Neuronal stem cell (in vitro differentiated cells): ENCODE measurements at regions not wholly inside any gene's neighbourhood (a gene's known extent, or its start where the extent isn't known, plus 50 kb on each side); places are given as distances from the start of the nearest gene placed in this dataset.
A peak's percentile ranks its signal among the peaks of the same experiment; 100 is the strongest.

Source experiments
- DNase-seq: peaks from one replicate; pipeline ENCODE4 v3.0.0-alpha.2; 2013; ENCODE audit warnings: low spot score
- H2AFZ ChIP-seq: one replicate; pipeline ENCODE4 v1.6.1; 2013; ENCODE audit warnings: mild to moderate bottlenecking, low read length, inconsistent platforms
- H2AK5ac ChIP-seq: 2 replicates; pipeline ENCODE4 v1.6.1; 2013; ENCODE audit warnings: low read depth, mild to moderate bottlenecking, inconsistent platforms, low read length, moderate library complexity, mixed read lengths
- H2BK120ac ChIP-seq: 2 replicates; pipeline ENCODE4 v1.6.1; 2013; ENCODE audit warnings: low read depth, mild to moderate bottlenecking, inconsistent platforms, low read length, moderate library complexity, mixed read lengths
- H2BK12ac ChIP-seq: one replicate; pipeline ENCODE4 v1.6.1; 2013; ENCODE audit warnings: low read length, inconsistent platforms
- H2BK15ac ChIP-seq: 2 replicates; pipeline ENCODE4 v1.6.1; 2013; ENCODE audit warnings: mild to moderate bottlenecking, low read length, inconsistent platforms, mixed read lengths
- H2BK5ac ChIP-seq: one replicate; pipeline ENCODE4 v1.6.1; 2013; ENCODE audit warnings: inconsistent platforms, mild to moderate bottlenecking, low read length, moderate library complexity
- H3K14ac ChIP-seq: one replicate; pipeline ENCODE4 v1.6.1; 2013; ENCODE audit warnings: low read length, inconsistent platforms
- H3K18ac ChIP-seq: 2 replicates; pipeline ENCODE4 v1.6.1; 2013; ENCODE audit warnings: low read length, inconsistent platforms
- H3K23ac ChIP-seq: 2 replicates; pipeline ENCODE4 v1.6.1; 2013; ENCODE audit warnings: low read depth, mild to moderate bottlenecking, mixed read lengths, low read length, inconsistent platforms; ENCODE audit not compliant: poor library complexity
- H3K27ac ChIP-seq: replicated peaks from 3 replicates; pipeline ENCODE4 v1.5.1; 2013; ENCODE audit warnings: low read length, inconsistent platforms
- H3K27me3 ChIP-seq, 3 experiments: 2 replicates each; pipeline ENCODE4 v1.6.1; 2013; ENCODE audit warnings: low read length in 3 of 3, mild to moderate bottlenecking in 2 of 3, inconsistent platforms in 1 of 3, low read depth in 1 of 3, mixed read lengths in 1 of 3, moderate library complexity in 1 of 3; ENCODE audit not compliant: control insufficient read depth in 3 of 3, insufficient read depth in 3 of 3
- H3K36me3 ChIP-seq, 2 donors: replicated peaks in 1 of 2; 2 replicates each; pipeline ENCODE4 v1.6.1; 2013; ENCODE audit warnings: low read length in 2 of 2; ENCODE audit not compliant: control insufficient read depth in 2 of 2, insufficient read depth in 2 of 2
- H3K4ac ChIP-seq: 2 replicates; pipeline ENCODE4 v1.6.1; 2013; ENCODE audit warnings: inconsistent platforms, mild to moderate bottlenecking, low read length, moderate library complexity
- H3K4me1 ChIP-seq, 2 donors: 1 replicate in 1 of 2; 2 replicates in 1 of 2; pipeline ENCODE4 v1.6.1; 2013; ENCODE audit warnings: low read length in 2 of 2, low read depth in 1 of 2; ENCODE audit not compliant: control insufficient read depth in 2 of 2, insufficient read depth in 1 of 2
- H3K4me2 ChIP-seq: one replicate; pipeline ENCODE4 v1.6.1; 2013; ENCODE audit warnings: mild to moderate bottlenecking, low read length, inconsistent platforms; ENCODE audit not compliant: insufficient read depth, poor library complexity, severe bottlenecking
- H3K4me3 ChIP-seq, 2 donors: 2 replicates each; pipeline ENCODE4 v1.5.1; 2013; ENCODE audit warnings: low read length in 2 of 2, mild to moderate bottlenecking in 2 of 2, inconsistent platforms in 1 of 2, moderate library complexity in 1 of 2
- H3K79me1 ChIP-seq: one replicate; pipeline ENCODE4 v1.6.1; 2013; ENCODE audit warnings: low read depth, mild to moderate bottlenecking, inconsistent platforms, low read length, moderate library complexity
- H3K9ac ChIP-seq: one replicate; pipeline ENCODE4 v1.6.1; 2013; ENCODE audit warnings: mild to moderate bottlenecking, low read depth, low read length, inconsistent platforms; ENCODE audit not compliant: poor library complexity
- H3K9me3 ChIP-seq, 2 donors: replicated peaks in 1 of 2; 2 replicates each; pipeline versions ENCODE3 to v1.6.1; 2013; ENCODE audit warnings: low read length in 2 of 2, mild to moderate bottlenecking in 2 of 2, inconsistent platforms in 1 of 2, low read depth in 1 of 2, mixed read lengths in 1 of 2, moderate library complexity in 1 of 2; ENCODE audit not compliant: control insufficient read depth in 2 of 2, insufficient read depth in 1 of 2
- H4K8ac ChIP-seq: one replicate; pipeline ENCODE4 v1.6.1; 2013; ENCODE audit warnings: low read depth, mild to moderate bottlenecking, inconsistent platforms, low read length, moderate library complexity
- H4K91ac ChIP-seq: one replicate; pipeline ENCODE4 v1.6.1; 2013; ENCODE audit warnings: low read length, low read depth, mild to moderate bottlenecking, inconsistent platforms; ENCODE audit not compliant: poor library complexity
- WGBS, 2 donors: extraction: QIAGEN DNeasy Blood & Tissue Kit; methylation state at CpG; one replicate each; pipeline ENCODE4 v1.1.7; 2013; ENCODE audit warnings: missing lambda C conversion rate in 2 of 2, mixed read lengths in 1 of 2; ENCODE audit not compliant: insufficient read length in 2 of 2, insufficient replicate concordance in 1 of 2; ENCODE audit errors: extremely low coverage in 2 of 2; 5-methylcytosine and 5-hydroxymethylcytosine counted together

GRCh38 chr2:165033402-165033801 lies 78.1 kb upstream of the SLC38A11 start:
- no peak overlapping the region for H2AFZ ChIP-seq
- no peak overlapping the region for H4K8ac ChIP-seq
- no peak overlapping the region for H3K14ac ChIP-seq
- no peaks in the 10 kb centered on the region for H3K9me3 ChIP-seq
- no peak for DNase-seq
- no peaks in the 10 kb centered on the region for H3K79me1 ChIP-seq
- H4K91ac ChIP-seq = no peak overlapping the region
- H2AK5ac ChIP-seq = no peak overlapping the region
- H3K27ac ChIP-seq = no peak overlapping the region
- no peaks in the 10 kb centered on the region for H3K27me3 ChIP-seq
- WGBS, 2 donors = no CpG with 5 or more reads among the region's 2 CpGs
- no peak overlapping the region for H3K9ac ChIP-seq
- no peak overlapping the region for H3K4me2 ChIP-seq
- no peak overlapping the region for H2BK12ac ChIP-seq
- H3K4ac ChIP-seq = no peak overlapping the region
- H3K23ac ChIP-seq = no peak overlapping the region
- no peak overlapping the region for H2BK15ac ChIP-seq
- H3K18ac ChIP-seq = no peak overlapping the region
- H2BK5ac ChIP-seq = no peak overlapping the region
- no peak overlapping the region for H2BK120ac ChIP-seq
- no peak overlapping the region for H3K4me3 ChIP-seq
- no peaks in the 10 kb centered on the region for H3K4me1 ChIP-seq
- no peaks in the 10 kb centered on the region for H3K36me3 ChIP-seq

- DNase-seq = no peak
- no peak overlapping the region for H3K23ac ChIP-seq
- H3K18ac ChIP-seq = no peak overlapping the region
- H3K4me2 ChIP-seq = no peak overlapping the region
- no peak overlapping the region for H3K4ac ChIP-seq
- no peaks in the 10 kb centered on the region for H3K27me3 ChIP-seq
- H3K79me1 ChIP-seq = no peaks in the 10 kb centered on the region
- no peak overlapping the region for H4K91ac ChIP-seq
- no peak overlapping the region for H4K8ac ChIP-seq
- H2BK5ac ChIP-seq = no peak overlapping the region
- H3K9me3 ChIP-seq = no peaks in the 10 kb centered on the region
- no peak overlapping the region for H3K14ac ChIP-seq
- H3K27ac ChIP-seq = no peak overlapping the region
- H2AK5ac ChIP-seq = no peak overlapping the region
- H2BK12ac ChIP-seq = no peak overlapping the region
- no peak overlapping the region for H3K9ac ChIP-seq
- no peak overlapping the region for H2AFZ ChIP-seq
- H3K36me3 ChIP-seq = no peaks in the 10 kb centered on the region
- no peak overlapping the region for H3K4me3 ChIP-seq
- no peaks in the 10 kb centered on the region for H3K4me1 ChIP-seq
- H2BK15ac ChIP-seq = no peak overlapping the region
- WGBS, 2 donors = no CpG with 5 or more reads among the region's 2 CpGs
- H2BK120ac ChIP-seq = no peak overlapping the region
Observed at GRCh38 chr2:165032559-165032958, 77.2 kb upstream of the SLC38A11 start.

GRCh38 chr2:165024199-165024598 lies 68.9 kb upstream of the SLC38A11 start:
- Histone ChIP-seq H3K27ac (no peak overlapping the region), H3K4me1 (no peaks in the 10 kb centered on the region), H3K36me3 (no peaks in the 10 kb centered on the region), H2AK5ac (no peak overlapping the region), H4K91ac (no peak overlapping the region), H3K27me3 (no peaks in the 10 kb centered on the region), H2AFZ (no peak overlapping the region), H3K4ac (no peak overlapping the region), H2BK12ac (no peak overlapping the region), H2BK15ac (no peak overlapping the region), H3K4me2 (no peak overlapping the region), H3K79me1 (no peaks in the 10 kb centered on the region), H2BK120ac (no peak overlapping the region), H2BK5ac (no peak overlapping the region), H3K23ac (no peak overlapping the region), H3K18ac (no peak overlapping the region), H3K4me3 (no peak overlapping the region), H4K8ac (no peak overlapping the region), H3K9ac (no peak overlapping the region), H3K14ac (no peak overlapping the region), H3K9me3 (no peaks in the 10 kb centered on the region)
- whole genome bisulfite sequencing, 2 donors = no CpG with 5 or more reads among the region's 3 CpGs
- no peak for DNase-seq

GRCh38 chr2:165022781-165023180 lies 67.5 kb upstream of the SLC38A11 start:
- no peak overlapping the region for H3K4me3 ChIP-seq

More at GRCh38 chr2:165022781-165023180, 67.5 kb upstream of the SLC38A11 start:
- H3K18ac ChIP-seq = no peak overlapping the region
- H3K27ac ChIP-seq = no peak overlapping the region
- no peak overlapping the region for H4K91ac ChIP-seq
- no peak overlapping the region for H3K4me2 ChIP-seq
- no CpG with 5 or more reads among the region's 6 CpGs for WGBS, 2 donors
- H4K8ac ChIP-seq = no peak overlapping the region
- H3K4me1 ChIP-seq = peaks cover 5 to 10% of the 10 kb centered on the region in 2 donors
- DNase-seq = no peak
- no peak overlapping the region for H2BK5ac ChIP-seq
- H2BK12ac ChIP-seq = no peak overlapping the region
- no peaks in the 10 kb centered on the region for H3K79me1 ChIP-seq
- H3K23ac ChIP-seq = no peak overlapping the region
- H3K14ac ChIP-seq = peak overlapping the region; percentile 56
- H3K9me3 ChIP-seq = no peaks in the 10 kb centered on the region
- no peak overlapping the region for H2AFZ ChIP-seq
- H2BK15ac ChIP-seq = no peak overlapping the region
- no peak overlapping the region for H3K9ac ChIP-seq
- no peak overlapping the region for H2BK120ac ChIP-seq
- H3K36me3 ChIP-seq = no peaks in the 10 kb centered on the region
- no peaks in the 10 kb centered on the region for H3K27me3 ChIP-seq
- H2AK5ac ChIP-seq = no peak overlapping the region
- no peak overlapping the region for H3K4ac ChIP-seq
